NCI-H2081 treated with DMSO at 0.1 percent for 48 hours (cell line): ENCODE measurements at regions not wholly inside any gene's neighbourhood (a gene's known extent, or its start where the extent isn't known, plus 50 kb on each side); places are given as distances from the start of the nearest gene placed in this dataset.

Experiments used
- DNase-seq: peaks from one replicate; lab custom pipeline; 2025; lab: John Stamatoyannopoulos, UW

GRCh38 chr20:10990625-10991382 is 317.0 kb upstream of the JAG1 start:
- no peak for DNase-seq

- no peak for DNase-seq
Observed at GRCh38 chr20:10992731-10993130, 318.9 kb upstream of the JAG1 start.

DNA sequence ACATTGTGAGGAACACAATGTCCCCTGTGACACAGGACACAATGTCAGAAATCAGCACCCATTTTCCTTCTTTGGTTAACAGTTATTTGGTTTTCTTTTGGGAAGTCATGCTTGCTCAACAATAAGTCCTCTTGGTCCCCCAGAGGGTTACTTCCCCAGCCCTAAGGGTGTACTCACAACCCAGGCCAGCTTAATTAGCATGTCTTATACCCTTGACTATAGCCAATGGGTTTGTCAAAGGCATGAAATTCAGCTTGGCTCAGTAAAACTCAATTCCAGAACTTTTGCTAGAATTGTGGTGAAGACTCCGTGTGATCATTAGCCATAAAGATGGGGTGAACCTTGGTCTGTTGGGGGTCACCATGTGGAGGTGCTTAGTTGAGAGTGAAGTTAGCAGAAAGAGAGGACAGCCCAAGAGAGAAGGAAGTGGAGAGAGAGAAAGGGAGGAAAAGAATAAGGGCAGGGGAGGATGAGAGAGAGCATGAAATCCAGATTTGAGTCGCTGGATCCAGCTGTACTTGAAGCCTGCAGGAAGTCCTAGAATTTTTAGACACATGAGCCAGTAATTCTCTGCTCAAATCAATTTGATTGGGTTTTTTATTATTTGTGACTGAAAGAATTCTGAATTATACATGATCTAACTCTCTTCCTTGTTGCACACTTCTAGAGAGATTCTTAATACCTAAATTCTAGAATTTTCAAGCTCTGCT is 321.3 kb upstream of the JAG1 start:
- no peak for DNase-seq

- DNase-seq, result no peak
Observed at GRCh38 chr20:10998476-10998875, 324.7 kb upstream of the JAG1 start.

DNA sequence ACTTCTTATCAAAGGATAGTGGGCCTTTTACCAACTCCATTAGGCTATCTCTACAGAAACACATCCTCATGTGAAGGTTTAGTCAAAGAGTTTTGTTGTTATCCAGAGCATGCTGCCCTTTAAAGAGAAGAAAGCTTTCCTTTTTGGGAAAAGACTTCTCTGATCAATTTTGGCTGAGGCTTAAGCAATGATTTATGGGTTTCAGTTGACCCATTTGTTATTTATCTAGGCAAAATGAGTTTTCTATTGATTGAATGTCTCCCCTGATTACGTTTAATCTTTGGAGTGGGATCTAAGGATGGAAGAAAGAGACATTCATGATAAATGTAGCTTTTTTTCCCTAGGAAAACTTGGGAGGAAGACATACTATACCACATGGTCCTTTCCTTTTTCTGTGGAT is 326.6 kb upstream of the JAG1 start:
- no peak for DNase-seq

DNA sequence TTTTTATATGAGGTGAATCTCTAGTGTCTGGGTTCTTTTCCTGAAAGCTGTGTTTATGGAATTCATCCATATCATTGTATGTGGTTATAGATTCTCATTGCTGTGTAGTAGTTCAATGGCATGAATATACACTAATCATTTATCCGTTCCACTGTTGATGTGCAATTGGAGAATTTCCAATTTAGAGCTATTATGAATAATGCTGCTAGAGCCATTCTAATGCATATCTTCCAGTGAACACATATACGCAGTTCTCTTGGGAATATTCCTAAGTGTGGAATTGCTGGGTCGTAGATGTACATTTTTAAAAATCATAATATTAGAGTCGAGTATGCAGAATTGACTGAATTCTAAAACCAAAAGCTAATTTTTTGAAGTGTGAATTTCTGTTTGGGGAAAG is 327.5 kb upstream of the JAG1 start:
- DNase-seq, result no peak

- DNase-seq, result no peak
Observed at GRCh38 chr20:11001764-11002540, 328.2 kb upstream of the JAG1 start.

GRCh38 chr20:11003341-11003740 is 329.5 kb upstream of the JAG1 start:
- DNase-seq, result no peak

DNA sequence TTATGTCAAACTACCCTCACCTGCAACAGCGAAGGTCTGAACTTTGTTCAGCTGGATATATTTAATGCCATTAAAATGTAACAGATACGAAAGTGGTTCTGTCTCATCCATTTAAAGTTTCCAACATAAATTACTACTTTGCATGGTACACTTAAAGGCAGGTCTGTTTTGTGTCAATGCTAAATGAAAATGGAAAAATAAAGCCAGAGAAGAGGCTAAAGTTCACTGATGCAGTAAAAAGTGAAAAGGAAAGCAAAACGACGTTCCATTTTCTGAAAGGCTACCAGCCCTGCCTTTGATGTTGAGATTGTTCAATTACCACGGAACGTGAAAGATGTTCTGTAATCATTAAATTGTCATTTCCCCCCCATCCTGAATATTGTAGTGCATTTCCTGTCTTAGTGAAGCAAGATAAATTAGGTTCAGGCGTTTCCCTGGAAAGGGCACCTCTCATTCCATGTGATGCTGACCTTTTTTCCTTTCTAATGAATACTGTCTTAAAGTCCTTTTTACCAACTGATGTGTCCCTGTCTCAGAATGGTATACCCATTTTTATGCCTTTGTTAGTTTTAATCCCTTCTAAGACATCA is 334.7 kb upstream of the JAG1 start:
- DNase-seq, result no peak

DNA sequence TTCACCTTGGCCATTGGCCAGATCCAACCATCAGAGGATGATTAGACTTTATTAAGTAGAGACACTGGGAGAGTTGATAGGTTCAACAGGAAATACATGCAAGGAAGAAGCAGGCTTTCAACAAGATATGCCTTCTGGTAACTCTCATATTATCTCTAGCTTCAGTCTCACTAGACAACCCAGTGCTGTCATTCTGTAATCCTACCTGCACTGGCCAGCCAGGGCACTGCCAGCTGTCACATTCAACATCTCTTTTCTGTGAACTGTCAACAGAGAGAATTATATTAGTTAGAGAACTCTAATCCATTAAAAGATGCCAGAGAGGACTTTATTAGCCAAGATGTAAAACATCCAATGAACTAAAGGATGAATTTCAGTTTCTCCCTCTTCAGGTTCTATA is 337.9 kb upstream of the JAG1 start:
- no peak for DNase-seq

GRCh38 chr20:11012975-11013374 is 339.2 kb upstream of the JAG1 start:
- DNase-seq, result no peak

- no peak for DNase-seq
Observed at GRCh38 chr20:11013801-11014200, 340.0 kb upstream of the JAG1 start.

GRCh38 chr20:11015440-11015839 is 341.6 kb upstream of the JAG1 start:
- no peak for DNase-seq

- DNase-seq, result no peak
Observed at GRCh38 chr20:11017446-11017845, 343.6 kb upstream of the JAG1 start.

DNA sequence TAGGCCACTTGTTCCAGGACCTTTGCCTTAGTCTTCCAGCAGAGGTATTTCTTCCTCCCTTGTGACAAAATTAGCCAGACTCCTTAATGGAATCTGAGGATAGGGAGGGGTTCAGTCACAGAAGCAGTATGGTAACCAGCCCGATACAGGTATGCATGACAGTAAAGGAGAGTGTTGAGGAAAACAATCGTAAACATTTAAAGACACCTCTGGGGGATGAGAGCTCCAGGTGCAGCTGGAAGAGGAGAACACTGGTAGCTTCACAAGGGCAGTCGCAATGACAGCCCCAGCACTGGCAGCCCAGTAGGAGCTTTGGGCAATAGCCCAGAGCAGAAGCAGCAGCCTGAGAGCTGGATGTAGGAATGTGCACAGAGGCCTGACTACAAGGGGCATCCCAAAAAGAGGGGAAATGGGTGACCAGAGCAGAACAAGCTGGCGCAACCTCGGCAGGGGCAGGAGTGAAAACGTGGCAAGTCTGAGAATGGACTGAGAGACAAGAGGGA is 344.9 kb upstream of the JAG1 start:
- no peak for DNase-seq

DNA sequence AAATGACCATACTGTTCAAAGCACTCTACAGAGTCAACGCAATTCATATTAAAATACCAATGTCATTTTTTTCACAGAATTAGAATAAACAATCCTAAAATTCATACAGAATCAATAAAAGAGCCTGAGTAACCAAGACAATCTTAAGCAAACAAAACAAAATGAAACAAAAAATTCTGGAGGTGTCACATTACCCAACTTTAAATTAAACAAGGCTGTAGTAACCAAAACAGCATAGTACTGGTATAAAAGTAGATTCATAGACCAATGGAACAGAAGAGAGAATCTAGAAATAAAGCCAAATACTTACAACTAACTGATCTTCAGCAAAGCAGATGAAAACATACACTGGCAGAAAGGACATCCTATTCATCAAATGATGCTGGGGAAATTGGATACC is 346.9 kb upstream of the JAG1 start:
- no peak for DNase-seq

- no peak for DNase-seq
Observed at GRCh38 chr20:11027224-11027623, 353.4 kb upstream of the JAG1 start.

DNA sequence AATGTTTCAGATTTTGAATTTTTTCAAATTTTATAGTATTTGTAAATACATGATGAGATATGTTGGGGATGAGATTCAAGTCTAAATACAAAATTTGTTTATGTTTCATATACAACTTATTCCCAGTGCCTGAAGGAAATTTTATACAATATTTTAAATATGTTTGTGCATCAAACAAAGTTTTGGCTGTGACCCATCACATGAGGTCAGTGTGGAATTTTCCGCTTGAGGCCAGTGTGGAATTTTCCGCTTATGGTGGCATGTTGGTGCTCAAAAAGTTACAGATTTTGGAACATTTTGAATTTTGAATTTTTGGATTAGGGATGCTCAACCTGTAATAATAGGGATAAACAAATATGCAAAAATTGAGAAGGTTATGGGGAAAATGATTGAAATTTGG is 356.6 kb upstream of the JAG1 start:
- no peak for DNase-seq

- DNase-seq, result no peak
Observed at GRCh38 chr20:11031300-11031699, 357.5 kb upstream of the JAG1 start.

DNA sequence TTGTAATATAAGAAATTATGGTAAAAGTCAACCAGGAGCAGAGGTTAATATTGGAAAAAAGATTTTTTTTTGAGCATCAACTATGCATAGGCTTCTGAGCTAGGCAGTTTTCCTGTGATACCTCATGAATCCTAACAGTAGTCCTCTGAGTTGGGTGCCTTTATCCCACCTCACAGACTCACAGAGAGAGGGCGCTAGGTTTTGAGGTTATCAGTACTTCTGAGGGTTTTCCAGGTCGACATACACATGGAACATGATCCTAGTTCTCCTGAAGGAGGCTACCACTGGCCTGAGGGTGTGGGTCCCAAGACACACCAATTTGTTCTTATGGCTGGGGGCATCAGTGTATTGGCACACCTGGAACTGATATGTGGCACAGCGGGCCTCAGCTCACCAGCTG is 358.8 kb upstream of the JAG1 start:
- no peak for DNase-seq

DNA sequence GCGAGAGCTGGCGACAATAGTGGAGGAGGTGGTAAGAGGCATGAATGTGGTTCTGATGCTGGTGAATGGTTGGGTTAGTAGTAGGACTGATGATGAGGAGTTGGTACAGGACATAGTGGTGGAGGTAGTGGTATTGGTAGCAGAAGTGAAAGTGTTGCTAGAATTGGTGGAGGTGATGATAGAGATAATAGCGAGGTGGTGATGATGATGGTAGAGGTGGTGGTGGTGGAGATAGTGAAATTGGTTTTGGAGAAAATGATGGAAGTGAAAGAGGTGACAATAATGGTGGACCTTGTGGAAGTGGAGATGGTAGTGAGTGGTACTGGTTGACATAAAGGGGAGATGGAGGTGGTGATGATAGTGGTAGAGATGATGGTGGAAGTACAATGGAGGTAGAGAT is 360.2 kb upstream of the JAG1 start:
- no peak for DNase-seq

GRCh38 chr20:11035211-11035610 is 361.4 kb upstream of the JAG1 start:
- DNase-seq, result no peak
